Kidney capillary endothelial cell (primary cell): ENCODE measurements at regions not wholly inside any gene's neighbourhood (a gene's known extent, or its start where the extent isn't known, plus 50 kb on each side); places are given as distances from the start of the nearest gene placed in this dataset.
"Not testable (repeated sequence)": the region's sequence is repeated elsewhere in the genome, so short reads cannot be mapped to it uniquely, and the experiment has no call there.

Experiments used
- DNase-seq: peaks from one replicate; pipeline ENCODE4 v3.0.0-alpha.2; 2018; ENCODE audit warnings: low spot score

- no peak for DNase-seq
Measured at GRCh38 chr3:18236726-18237125, 188.4 kb downstream of the SATB1 start.

DNA sequence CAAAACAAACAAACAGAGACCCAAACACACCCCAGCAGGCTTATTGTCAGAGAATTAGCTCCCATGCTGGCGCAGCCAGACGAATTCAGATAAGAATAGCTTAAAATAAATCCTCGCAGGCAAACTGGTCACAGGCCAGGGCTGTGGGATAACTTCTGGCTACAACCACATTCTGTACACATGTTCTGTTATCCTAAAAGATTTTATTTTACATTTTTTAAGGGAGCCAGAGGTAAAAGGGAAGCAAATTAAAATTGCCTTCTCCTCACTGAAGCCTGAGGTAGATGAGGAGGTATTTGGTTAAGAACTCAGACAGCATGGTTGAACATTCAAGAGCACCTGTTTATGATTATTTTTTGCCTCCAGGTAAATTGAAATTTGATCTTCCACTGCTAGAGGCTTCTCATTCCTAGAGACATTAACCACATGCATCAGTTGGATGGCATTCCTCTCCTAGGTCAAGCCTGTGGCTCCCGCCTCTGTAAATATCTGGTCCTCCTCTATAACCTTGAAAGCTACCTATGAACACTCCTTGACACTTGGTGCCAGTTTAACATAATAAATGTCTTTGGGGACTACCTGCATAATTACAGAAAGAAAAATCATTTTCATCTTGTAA, 190.3 kb downstream of the SATB1 start:
- DNase-seq = no peak

DNA sequence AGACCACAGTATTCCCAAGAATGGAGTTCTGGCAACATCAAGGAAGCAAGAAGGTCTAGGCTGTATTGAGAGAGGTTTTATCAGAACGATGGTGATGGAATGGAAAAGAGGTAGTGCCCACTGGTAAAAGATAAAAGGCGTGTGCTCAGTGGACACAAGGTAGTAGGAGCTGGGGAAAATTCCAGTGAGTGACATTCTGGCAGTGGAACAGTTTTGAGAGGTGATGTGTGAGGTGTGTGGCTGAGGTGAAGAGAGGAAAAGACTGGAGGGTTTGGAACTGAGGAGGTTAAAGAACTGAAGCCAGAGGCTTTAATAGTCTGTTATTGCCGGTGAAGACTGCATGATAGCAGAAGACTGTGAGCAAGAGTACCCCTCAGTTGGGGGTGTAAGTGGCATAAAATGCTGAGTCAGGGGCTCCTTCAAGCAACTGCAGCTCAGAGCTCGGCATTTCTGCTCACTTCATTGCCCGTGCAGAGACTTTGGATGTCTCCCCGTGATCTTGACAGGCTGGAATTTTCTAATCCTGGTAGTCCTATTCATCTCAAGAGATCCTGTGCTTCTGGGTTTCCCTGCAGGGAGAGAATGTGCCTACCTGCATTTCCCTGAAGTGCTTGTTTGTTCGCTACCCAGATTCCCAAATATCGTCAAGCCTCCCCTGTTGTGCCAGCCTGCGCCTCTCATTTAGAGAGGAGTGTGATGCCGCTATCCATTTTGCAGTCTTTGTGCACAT, 191.0 kb downstream of the SATB1 start:
- no peak for DNase-seq

DNA sequence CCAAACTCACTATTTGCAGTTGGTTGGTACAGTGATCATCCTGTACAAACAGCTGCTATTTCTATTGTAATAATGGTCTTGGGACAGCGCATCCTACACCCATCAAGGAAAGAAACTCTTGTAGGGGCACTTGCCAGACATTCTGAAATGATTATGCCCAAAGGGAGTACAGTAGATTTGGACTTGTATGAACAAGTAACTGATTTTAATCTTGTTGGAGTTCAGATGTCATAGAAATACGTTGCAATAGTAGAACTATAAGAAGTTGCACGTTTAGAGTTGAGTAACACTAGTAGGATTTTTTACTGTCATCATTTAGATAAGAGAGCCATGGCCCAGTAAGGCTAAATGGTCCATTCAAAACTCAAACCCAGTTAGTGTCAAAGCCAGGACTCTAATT, 192.8 kb downstream of the SATB1 start:
- DNase-seq = no peak

DNA sequence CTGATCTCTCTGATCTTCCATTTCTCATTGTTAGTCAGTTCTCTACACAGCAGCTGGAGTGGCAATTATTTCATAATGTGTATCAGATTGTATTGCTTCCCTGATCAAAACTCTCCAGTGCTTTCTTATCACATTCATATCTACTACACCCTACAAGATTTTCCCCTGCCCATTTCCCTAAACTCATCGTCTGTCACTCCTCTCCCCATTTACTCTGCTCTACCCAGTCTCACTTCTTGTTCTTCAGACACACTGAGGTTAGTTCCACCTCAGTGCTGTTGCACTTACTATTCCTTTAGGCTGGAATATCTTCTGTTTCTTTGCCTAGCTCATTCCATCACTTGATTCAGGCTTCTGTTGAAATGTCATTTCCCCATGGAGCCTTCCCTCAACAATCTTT, 197.1 kb downstream of the SATB1 start:
- DNase-seq = no peak

DNA sequence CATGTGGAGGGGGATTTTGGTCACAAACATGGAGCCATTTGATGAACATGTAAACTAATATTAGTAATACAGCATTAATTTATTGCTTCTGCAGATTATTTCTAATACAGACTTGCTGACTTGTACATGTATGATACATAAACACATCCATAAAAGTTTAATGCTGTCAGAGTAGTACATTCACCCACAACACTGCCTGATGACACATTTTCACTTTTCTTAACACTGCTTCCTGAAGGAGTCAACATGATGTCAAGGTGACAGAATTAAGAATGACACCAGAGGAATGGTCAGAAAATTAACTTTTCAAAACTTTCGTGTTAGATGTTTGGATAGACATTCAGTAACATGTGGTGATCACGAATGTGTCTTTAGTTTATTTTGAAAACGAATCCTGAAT, 199.4 kb downstream of the SATB1 start:
- DNase-seq = no peak

- no peak for DNase-seq
Measured at GRCh38 chr3:18224426-18224825, 200.7 kb downstream of the SATB1 start.

DNA sequence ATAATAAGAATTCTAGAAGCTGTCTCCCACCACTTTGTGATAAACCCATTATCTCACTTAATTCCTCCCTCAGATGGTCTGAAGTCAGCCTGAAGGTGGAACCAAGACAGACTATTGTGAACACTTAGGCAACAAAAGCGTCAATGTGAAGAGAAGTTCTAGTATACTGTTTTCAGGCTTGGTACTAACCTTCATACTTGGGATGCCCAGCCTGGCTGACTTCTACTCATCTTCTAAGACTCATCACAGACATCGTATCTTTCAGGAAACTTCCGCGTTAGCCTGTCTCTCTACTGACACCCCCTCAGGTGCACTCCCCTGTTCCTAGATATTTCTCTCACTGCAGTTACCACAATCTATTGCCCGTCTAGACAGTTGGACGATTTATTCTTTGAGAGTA, 201.2 kb downstream of the SATB1 start:
- DNase-seq = no peak

- no peak for DNase-seq
Measured at GRCh38 chr3:18223571-18223970, 201.6 kb downstream of the SATB1 start.

GRCh38 chr3:18222686-18223085, 202.5 kb downstream of the SATB1 start:
- no peak for DNase-seq

DNA sequence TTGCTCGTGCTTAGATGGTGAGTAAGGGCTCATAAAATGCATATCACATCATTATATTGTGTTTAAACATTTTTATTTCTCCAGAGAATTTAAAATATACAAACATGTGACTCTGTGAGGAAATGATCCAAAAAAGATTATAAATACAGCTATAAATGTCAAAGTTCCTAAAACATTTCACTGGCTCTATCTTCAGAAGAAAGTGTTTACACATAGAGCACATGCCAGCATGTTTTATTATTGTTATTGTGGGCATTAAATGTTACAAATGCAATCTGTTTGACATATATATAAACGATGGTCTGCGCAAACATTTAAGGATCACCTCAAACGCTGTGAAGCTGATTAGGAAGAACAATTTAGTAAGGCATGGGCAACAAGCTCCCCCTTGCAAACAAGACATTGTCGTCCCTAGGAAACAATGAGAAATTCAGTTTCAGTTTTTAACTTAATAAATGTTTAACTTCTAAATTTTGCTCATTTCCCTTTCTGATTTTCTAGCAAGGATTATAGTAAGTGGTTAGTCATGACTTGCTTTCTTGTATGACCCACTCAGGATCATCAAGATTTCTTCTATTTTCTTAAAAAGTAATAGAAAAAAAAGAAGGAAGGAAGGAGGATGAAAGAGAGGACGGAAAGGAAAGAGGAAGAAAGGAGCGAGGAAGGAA, 207.5 kb downstream of the SATB1 start:
- DNase-seq = no peak

- DNase-seq = no peak
Measured at GRCh38 chr3:18216996-18217395, 208.1 kb downstream of the SATB1 start.

DNA sequence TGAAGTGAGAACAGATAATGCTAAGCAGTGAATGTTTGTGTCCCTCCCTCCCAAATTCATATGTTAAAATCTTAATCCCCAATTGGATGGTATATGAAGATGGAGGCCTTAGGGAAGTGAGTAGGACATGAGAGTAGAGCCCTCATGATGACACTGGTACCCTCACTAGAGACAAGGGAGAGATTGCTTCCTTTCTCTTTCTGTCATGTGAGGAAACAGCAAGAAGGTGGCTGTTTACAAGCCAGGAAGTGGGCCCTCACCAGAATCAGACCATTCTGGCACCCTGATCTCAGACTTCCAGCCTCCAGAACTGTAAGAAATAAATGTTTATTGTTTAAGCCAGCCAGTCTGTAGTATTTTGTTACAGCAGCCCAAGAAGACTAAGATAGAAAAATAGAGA, 209.5 kb downstream of the SATB1 start:
- no peak for DNase-seq

DNA sequence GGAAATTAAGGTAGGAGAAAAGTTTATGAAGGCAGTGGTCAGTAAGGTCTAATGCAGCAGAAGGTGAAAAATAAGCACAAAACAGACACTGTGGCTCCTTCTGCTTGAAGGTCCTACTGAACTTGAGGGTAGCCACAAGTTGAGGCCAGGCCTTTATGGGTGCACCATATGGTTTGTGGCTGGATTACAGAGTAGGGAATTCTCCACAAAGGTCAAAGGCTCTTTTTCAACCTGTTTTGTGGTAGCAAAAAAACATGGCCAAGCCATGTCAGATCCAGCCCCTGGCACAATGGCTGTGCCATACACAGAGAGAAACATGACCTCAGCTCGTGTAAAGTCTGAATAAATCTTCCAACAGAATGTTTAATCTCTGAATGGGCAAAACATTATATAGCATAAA, 214.0 kb downstream of the SATB1 start:
- no peak for DNase-seq

DNA sequence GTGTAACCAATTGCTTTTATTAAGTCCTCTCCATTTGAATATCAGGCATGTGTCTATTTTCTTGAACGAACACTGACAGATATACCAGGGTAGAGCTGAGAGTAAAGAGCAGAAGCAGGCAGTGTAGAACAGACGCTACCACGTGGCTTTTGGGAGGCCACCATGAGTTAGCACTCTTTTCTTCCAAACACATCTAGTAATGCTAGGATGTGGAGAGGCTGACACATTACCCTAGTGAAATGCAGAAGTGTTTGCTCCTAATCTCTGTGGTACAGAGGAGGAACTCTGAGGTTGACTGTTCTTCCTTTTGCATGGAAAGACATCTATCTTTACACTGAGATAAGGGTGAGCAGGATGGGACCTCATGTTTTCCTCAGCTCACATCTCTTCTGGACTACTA, 216.3 kb downstream of the SATB1 start:
- DNase-seq = no peak

- no peak for DNase-seq
Measured at GRCh38 chr3:18208091-18208490, 217.0 kb downstream of the SATB1 start.

DNA sequence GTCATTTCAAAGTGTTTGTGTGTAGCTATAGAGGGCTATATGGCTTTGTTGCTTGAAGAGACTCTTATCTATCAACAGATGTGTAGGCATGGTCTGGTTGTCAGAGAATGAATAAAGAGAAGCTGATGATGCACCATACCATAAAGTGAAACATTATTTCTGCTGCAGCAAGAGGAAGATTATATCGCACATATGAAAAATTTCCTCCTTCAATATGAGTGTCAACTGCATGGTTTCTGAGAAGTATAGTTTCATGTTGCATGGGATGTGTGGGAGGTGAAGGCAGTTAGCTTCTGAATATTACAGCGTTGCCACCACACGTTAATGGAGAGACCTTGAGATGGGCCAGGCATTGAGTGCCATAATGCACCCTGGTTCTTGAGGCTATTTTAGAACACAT, 217.9 kb downstream of the SATB1 start:
- DNase-seq = no peak

DNA sequence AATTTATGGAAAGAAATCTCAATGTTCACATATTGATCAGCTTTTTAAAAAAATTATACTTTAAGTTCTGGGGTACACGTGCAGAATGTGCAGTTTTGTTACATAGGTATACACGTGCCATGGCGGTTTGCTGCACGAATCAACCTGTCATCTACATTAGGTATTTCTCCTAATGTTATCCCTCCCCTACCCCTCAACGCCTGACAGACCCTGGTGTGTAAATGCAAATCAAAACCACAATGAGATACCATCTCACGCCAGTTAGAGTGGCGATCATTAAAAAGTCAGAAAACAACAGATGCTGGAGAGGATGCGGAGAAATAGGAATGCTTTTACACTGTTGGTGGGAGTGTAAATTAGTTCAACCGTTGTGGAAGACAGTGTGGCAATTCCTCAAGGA, 219.4 kb downstream of the SATB1 start:
- not testable (repeated sequence) for DNase-seq

DNA sequence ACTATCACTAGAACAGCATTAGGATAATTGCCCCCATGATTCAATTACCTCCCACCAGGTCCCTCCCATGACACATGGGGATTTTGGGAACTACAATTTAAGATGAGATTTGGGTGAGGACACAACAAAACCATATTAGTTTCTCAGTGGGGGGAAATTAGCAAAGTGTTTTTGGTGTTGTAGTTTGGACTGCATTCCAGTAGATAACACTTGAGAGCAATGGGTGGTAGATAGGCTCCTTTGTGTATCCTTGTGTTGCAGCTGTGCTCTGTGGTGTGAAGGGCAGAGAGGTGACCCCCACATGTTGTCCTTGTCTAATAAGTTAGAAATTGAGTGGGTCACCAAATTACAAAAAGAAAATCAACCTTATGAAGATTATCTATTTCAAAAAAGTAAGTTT, 223.8 kb downstream of the SATB1 start:
- no peak for DNase-seq

DNA sequence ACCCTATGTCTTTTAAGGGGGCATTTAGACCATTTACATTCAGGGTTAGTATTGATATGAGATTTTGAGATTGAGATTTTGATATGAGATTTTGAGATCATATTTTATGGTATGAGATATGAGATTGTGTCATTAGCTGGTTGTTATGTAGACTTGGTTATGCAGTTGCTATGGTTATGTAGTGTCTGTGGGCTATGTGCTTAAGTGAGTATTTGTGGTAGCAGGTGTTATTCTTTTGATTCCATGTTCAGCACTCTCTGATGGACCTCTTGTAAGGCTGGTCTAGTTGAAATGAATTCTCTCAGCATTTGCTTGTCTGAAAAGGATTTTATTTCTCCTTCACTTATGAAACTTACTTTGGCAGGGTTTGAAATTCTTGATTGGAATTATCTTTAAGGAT, 225.4 kb downstream of the SATB1 start:
- no peak for DNase-seq

GRCh38 chr3:18195836-18196235, 229.3 kb downstream of the SATB1 start:
- no peak for DNase-seq

DNA sequence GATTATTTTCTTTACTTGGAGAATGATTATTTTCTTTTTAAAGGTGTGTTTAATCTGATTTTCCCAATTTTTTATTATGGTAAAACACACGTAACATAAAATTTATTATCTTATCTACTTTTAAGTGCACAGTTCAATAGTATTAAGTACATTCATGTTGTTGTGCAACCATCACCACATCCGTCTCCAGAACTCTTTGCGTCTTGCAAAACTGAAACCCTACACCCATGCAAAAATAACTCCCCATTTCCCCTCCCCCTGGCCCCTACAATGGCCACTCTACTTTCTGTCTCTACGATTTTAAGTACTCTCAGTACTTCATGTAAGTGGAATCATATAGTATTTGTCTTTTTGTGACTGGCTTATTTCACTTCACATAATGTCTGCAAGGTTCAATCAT, 230.7 kb downstream of the SATB1 start:
- DNase-seq = no peak

DNA sequence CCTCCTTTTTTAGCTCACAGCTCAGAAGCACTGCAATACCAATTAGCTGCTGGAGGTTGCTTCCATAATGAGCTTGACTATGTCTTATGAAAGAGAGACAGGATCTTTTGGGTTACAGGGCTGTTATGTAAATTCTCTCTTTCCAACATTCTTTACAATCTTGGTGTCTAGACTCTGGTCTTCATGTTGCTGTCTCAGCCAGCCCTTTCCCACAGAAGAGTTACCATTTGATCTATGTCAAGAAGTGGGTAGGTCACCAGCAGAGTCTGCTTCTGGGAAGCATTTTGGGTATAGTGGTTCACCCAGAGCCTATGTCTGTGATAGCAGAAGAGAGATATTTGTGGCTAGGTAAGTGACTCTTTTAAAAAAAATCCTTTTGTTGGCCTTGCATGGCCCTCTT, 234.5 kb downstream of the SATB1 start:
- DNase-seq = no peak
